A549 (cell line): ENCODE measurements at regions not wholly inside any gene's neighbourhood (a gene's known extent, or its start where the extent isn't known, plus 50 kb on each side); places are given as distances from the start of the nearest gene placed in this dataset.

Experiments
- CBX8 ChIP-seq: fragments of 200-600 bp; sonication (generic); IDR thresholded peaks from 2 replicates; pipeline ENCODE4 v1.6.1; 2016
- CEBPB ChIP-seq, 2 experiments: fragments of >200 bp in 1 of 2; sonication (Bioruptor Twin) in 1 of 2; formaldehyde crosslinking in 1 of 2; IDR thresholded peaks; 2 replicates each; pipeline ENCODE4 v1.6.1; 2012 to 2016
- CHD2 ChIP-seq: fragments of 150-350 bp; IDR thresholded peaks from 2 replicates; pipeline ENCODE4 v1.6.1; 2014; ENCODE audit warnings: low read length; ENCODE audit not compliant: partially characterized antibody
- CTCF ChIP-seq: fragments of >200 bp; sonication (Bioruptor Twin); formaldehyde crosslinking; IDR thresholded peaks from 3 replicates; pipeline ENCODE4 v1.5.1; 2016
- HMGXB4 ChIP-seq: fragments of 250-450 bp; sonication (Bioruptor Pico); IDR thresholded peaks from 2 replicates; pipeline ENCODE4 v1.5.0; 2021; ENCODE audit warnings: mild to moderate bottlenecking, moderate library complexity, borderline replicate concordance
- POLR2A ChIP-seq: IDR thresholded peaks from 2 replicates; pipeline ENCODE4 v1.6.1; 2012; ENCODE audit warnings: mild to moderate bottlenecking, low read length
- RAD21 ChIP-seq, 2 experiments: fragments of >200 bp in 1 of 2; sonication (Bioruptor Twin) in 1 of 2; formaldehyde crosslinking in 1 of 2; IDR thresholded peaks in 1 of 2; conservative IDR thresholded peaks in 1 of 2; 2 replicates in 1 of 2; 3 replicates in 1 of 2; pipeline ENCODE4 v1.6.1; 2012 to 2018; ENCODE audit warnings: inconsistent platforms in 1 of 2
- SREBF2 ChIP-seq: fragments of 450-650 bp; IDR thresholded peaks from 2 replicates; pipeline ENCODE4 v1.6.1; 2014; ENCODE audit warnings: mild to moderate bottlenecking, moderate library complexity

- TF ChIP-seq CTCF (no peak), CHD2 (no peak), POLR2A (no peak), SREBF2 (no peak), CEBPB (IDR thresholded peaks at IDR 0.05) (no peak), RAD21 (conservative IDR thresholded peaks at IDR 0.05 in 1 of 2, IDR thresholded peaks at IDR 0.05 in 1 of 2) (no peak), HMGXB4 (CRISPR knock-in tag) (no peak), CBX8 (no peak)
These were observed 1021.5 kb upstream of the TMEM132C start for GRCh38 chr12:127245437-127245836.
